ENCODE measurements at regions not wholly inside any gene's neighbourhood (a gene's known extent, or its start where the extent isn't known, plus 50 kb on each side); places are given as distances from the start of the nearest gene placed in this dataset.
"Not testable (repeated sequence)": the region's sequence is repeated elsewhere in the genome, so short reads cannot be mapped to it uniquely, and the experiment has no call there.

DNA sequence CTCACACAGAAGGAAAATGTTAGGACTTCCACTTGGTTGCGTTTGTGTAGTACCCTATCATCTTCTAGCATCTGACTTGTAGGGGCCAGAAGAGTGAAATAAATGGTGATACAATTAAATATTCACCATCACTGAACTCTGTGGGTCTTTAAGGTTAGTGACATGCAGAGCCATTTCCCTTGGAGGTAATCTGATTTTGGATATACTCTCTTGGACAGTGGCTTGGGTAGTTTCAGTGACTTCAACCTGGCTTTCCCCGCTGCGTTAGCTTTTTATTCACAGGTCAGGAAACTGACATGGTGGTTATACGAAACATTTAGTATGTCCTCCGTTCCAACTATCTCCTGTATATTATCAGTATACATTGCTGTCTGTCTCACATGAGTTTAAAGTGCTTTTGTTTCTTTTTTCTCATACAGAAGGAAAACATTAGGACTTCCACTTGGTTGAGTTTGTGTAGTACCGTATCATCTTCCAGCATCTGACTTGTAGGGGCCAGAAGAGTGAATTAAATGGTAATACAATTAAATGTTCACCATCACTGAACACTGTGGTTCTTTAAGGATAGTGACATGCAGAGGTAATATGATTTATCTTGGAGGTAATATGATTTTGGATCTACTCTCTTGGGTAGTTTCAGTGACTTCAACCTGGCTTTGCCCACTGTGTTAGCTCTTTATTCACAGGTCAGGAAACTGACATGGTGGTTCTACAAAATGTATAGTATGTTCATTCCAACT, 883.6 kb downstream of the TAF11L14 start:
- no peak for DNase-seq (ENCODE audit: low read depth)
- TF ChIP-seq, protein P1, sequence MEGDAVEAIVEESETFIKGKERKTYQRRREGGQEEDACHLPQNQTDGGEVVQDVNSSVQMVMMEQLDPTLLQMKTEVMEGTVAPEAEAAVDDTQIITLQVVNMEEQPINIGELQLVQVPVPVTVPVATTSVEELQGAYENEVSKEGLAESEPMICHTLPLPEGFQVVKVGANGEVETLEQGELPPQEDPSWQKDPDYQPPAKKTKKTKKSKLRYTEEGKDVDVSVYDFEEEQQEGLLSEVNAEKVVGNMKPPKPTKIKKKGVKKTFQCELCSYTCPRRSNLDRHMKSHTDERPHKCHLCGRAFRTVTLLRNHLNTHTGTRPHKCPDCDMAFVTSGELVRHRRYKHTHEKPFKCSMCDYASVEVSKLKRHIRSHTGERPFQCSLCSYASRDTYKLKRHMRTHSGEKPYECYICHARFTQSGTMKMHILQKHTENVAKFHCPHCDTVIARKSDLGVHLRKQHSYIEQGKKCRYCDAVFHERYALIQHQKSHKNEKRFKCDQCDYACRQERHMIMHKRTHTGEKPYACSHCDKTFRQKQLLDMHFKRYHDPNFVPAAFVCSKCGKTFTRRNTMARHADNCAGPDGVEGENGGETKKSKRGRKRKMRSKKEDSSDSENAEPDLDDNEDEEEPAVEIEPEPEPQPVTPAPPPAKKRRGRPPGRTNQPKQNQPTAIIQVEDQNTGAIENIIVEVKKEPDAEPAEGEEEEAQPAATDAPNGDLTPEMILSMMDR (conservative IDR thresholded peaks at IDR 0.05; ENCODE audit: control insufficient read depth, insufficient read depth, low read depth, low read length), result no peak
- H3K4me3 ChIP-seq (ENCODE audit: control insufficient read depth, low read depth, low read length), result no peak overlapping the region

GRCh38 chr5:18523380-18523779, 889.1 kb downstream of the TAF11L14 start:
- TF ChIP-seq, protein P1 (conservative IDR thresholded peaks at IDR 0.05; ENCODE audit: control insufficient read depth, insufficient read depth, low read depth, low read length), result no peak
- no peak for DNase-seq (ENCODE audit: low read depth)
- H3K4me3 ChIP-seq (ENCODE audit: control insufficient read depth, low read depth, low read length), result no peak overlapping the region

GRCh38 chr5:18526792-18527405, 892.6 kb downstream of the TAF11L14 start:
- H3K4me3 ChIP-seq (ENCODE audit: control insufficient read depth, low read depth, low read length), result no peak overlapping the region
- DNase-seq (ENCODE audit: low read depth), result no peak
- TF ChIP-seq, protein P1 (conservative IDR thresholded peaks at IDR 0.05; ENCODE audit: control insufficient read depth, insufficient read depth, low read depth, low read length), result no peak

DNA sequence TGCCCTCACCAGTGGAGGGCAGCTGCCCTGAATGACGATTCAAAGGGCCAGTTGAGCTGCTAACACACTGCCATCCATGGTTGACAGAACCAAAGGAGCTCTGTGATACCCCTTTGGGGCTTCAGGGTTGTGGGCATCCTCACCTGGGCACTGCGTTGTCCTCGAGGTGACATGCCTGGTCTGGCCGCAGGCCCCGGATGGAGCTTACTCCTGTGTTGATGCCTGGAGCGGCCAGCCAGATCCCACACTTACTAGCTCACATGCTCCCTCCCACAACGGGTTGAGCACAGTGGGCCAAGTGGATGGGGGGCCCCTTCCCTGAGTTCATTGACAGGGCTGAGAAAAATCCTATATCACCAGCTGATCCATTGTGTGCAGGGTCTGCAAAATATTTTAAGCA, 898.9 kb downstream of the TAF11L14 start:
- TF ChIP-seq, protein P1 (conservative IDR thresholded peaks at IDR 0.05; ENCODE audit: control insufficient read depth, insufficient read depth, low read depth, low read length), result no peak
- DNase-seq (ENCODE audit: low read depth), result no peak
- no peak overlapping the region for H3K4me3 ChIP-seq (ENCODE audit: control insufficient read depth, low read depth, low read length)

DNA sequence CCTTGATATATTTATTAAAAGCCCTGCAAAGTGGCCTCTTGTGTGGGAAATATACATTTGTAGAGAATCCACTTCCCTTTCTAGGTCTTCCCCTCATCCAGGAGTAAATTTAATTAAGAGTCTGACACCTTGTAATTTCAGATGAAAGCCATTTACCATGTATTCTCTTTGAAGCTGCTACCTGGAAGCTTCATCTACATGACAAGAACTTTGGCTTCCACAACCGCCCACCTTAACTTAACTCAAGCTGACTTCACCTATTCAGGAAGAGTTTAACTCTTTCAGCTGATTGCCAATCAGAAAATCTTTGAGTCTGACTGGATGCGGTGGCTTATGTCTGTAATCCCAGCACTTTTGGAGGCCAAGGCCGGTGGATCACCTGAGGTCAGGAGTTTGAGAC, 899.9 kb downstream of the TAF11L14 start:
- DNase-seq (ENCODE audit: low read depth), result no peak
- TF ChIP-seq, protein P1 (conservative IDR thresholded peaks at IDR 0.05; ENCODE audit: control insufficient read depth, insufficient read depth, low read depth, low read length), result no peak
- no peak overlapping the region for H3K4me3 ChIP-seq (ENCODE audit: control insufficient read depth, low read depth, low read length)

DNA sequence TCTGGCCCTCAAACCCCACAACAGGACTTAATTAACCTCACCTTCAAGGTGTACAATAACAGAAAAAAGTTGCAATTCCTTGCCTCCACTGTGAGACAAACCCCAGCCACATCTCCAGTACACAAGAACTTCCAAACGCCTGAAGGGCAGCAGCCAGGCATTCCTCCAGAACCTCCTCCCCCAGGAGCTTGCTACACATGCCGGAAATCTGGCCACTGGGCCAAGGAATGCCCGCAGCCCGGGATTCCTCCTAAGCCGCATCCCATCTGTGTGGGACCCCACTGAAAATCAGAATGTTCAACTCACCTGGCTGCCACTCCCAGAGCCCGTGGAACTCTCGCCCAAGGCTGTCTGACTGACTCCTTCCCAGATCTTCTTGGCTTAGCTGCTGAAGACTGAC, 901.5 kb downstream of the TAF11L14 start:
- DNase-seq (ENCODE audit: low read depth), result not testable (repeated sequence)

DNA sequence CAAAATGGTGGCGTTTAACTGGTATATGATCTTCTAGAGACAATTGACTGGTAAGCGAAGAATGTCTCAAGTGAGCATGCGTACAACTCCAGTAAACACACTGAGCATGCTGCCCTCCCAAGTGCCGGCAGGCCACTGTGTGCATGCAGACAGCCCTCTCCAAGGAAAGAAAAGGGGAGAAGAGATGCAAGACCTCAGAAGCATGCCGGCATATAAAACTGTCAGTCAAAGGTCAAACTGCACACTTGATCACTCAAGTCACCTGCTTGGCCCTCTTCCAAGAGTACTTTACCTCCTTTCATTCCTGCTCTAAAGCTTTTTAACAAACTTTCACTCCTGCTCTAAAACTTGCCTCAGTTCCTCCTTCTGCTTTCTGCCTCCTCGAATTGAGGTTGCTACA, 910.2 kb downstream of the TAF11L14 start:
- DNase-seq (ENCODE audit: low read depth), result no peak
- TF ChIP-seq, protein P1 (conservative IDR thresholded peaks at IDR 0.05; ENCODE audit: control insufficient read depth, insufficient read depth, low read depth, low read length), result no peak
- no peak overlapping the region for H3K4me3 ChIP-seq (ENCODE audit: control insufficient read depth, low read depth, low read length)

More for the DNA sequence above, 901.5 kb downstream of the TAF11L14 start:
- not testable (repeated sequence) for H3K4me3 ChIP-seq (ENCODE audit: control insufficient read depth, low read depth, low read length)
